Pancreas (tissue), 10 donors: ENCODE measurements at regions not wholly inside any gene's neighbourhood (a gene's known extent, or its start where the extent isn't known, plus 50 kb on each side); places are given as distances from the start of the nearest gene placed in this dataset.

Experiments
- ATAC-seq, 4 donors: fragments of 200-7000 bp; cut with Tn5 transposase; one replicate each; pipeline versions ENCODE4 v1.8.0 to v1.9.1; 2020; ENCODE audit warnings: mild to moderate bottlenecking in 4 of 4, moderate library complexity in 4 of 4
- DNase-seq, 6 donors: peaks; one replicate each; pipeline ENCODE4 v3.0.0-alpha.2; 2020
- FAIRE-seq: peaks from 2 replicates; lab custom pipeline; 2012; peaks lifted over from hg19 to GRCh38; lab: Jason Lieb, UNC
- H3K27ac ChIP-seq, 4 donors: fragments of 200-600 bp; sonication (generic); 1 replicate in 3 of 4; 2 replicates in 1 of 4; pipeline versions ENCODE4 v1.5.0 to v1.8.0; 2020
- H3K27me3 ChIP-seq, 4 donors: fragments of 200-600 bp; one replicate each; pipeline ENCODE4 v1.8.0; 2021
- H3K36me3 ChIP-seq, 3 donors: fragments of 200-600 bp; sonication (generic) in 1 of 3; one replicate each; pipeline versions ENCODE4 v1.5.0 to v1.8.0; 2020 to 2021
- H3K4me1 ChIP-seq, 3 donors: fragments of 200-600 bp; one replicate each; pipeline ENCODE4 v1.8.0; 2021
- H3K4me3 ChIP-seq, 4 donors: fragments of 200-600 bp; sonication (generic) in 2 of 4; one replicate each; pipeline versions ENCODE4 v1.5.0 to v1.8.0; 2020 to 2021
- H3K9me3 ChIP-seq, 4 donors: fragments of 200-600 bp; one replicate each; pipeline ENCODE4 v1.8.0; 2021
- CTCF ChIP-seq, 4 donors: fragments of 200-600 bp; sonication (generic) in 3 of 4; IDR thresholded peaks; one replicate each; pipeline versions ENCODE4 v1.5.0 to v1.8.0; 2021; ENCODE audit warnings: antibody characterized with exemption in 4 of 4
- WGBS, 2 donors: extraction: QIAGEN DNeasy Blood & Tissue Kit; methylation state at CpG; one replicate each; pipeline ENCODE4 v1.1.7; 2013; 5-methylcytosine and 5-hydroxymethylcytosine counted together
- intact Hi-C, 3 donors: fragments of 100-400 bp; cut with DNase I; formaldehyde crosslinking; loops; one replicate each; pipeline versions ENCODE4 v1.11.1 to v1.14.2; 2022
- donor health status: healthy with polysubstance abuse.
- donor health status: DM: no; HTN: no; CAD: no; lungs with moderate emphysema.
- donor health status: DM: no; HTN: no; CAD: no.
- donor health status: control.
- donor health status: control.
- donor health status: Bipolar disorder and iron deficiency.
- donor health status: DM: yes; HTN: yes; CAD: no.
- donor health status: DM: no; HTN: no; CAD: no.
- donor health status: DM: no; HTN: no; CAD: no.
- donor health status: DM: yes; HTN: yes; CAD: no.

- DNase-seq (no peak), FAIRE-seq (no peak), ATAC-seq (no peak)
- Histone ChIP-seq H3K4me3 (no peak overlapping the region), H3K36me3 (no peaks in the 10 kb centered on the region), H3K4me1 (no peaks in the 10 kb centered on the region), H3K27me3 (no peaks in the 10 kb centered on the region), H3K9me3 (no peaks in the 10 kb centered on the region), H3K27ac (no peak overlapping the region)
- TF ChIP-seq CTCF (IDR thresholded peaks at IDR 0.05) = no peak
- WGBS, 2 donors = 69 to 93% methylated on average over 2 of the region's 2 CpGs
- intact Hi-C loops = no loop called here
These were observed 328.8 kb upstream of the SLITRK1 start for GRCh38 chr13:84211048-84211447.

- DNase-seq (no peak), ATAC-seq (no peak), FAIRE-seq (no peak)
- H3K4me1 ChIP-seq = no peaks in the 10 kb centered on the region
- WGBS, 2 donors = 55 to 61% methylated on average over 7 of the region's 7 CpGs
- no peaks in the 10 kb centered on the region for H3K9me3 ChIP-seq
- no peak overlapping the region for H3K4me3 ChIP-seq
- H3K36me3 ChIP-seq = no peaks in the 10 kb centered on the region
- intact Hi-C loops = no loop called here
- H3K27me3 ChIP-seq = no peaks in the 10 kb centered on the region
- H3K27ac ChIP-seq = no peak overlapping the region
- no peak for TF ChIP-seq CTCF (IDR thresholded peaks at IDR 0.05)
These were observed 326.1 kb upstream of the SLITRK1 start for GRCh38 chr13:84208246-84208910.

- H3K27me3 ChIP-seq = no peaks in the 10 kb centered on the region
- no peaks in the 10 kb centered on the region for H3K36me3 ChIP-seq
- ATAC-seq (no peak), FAIRE-seq (no peak), DNase-seq (no peak)
- no peak overlapping the region for H3K4me3 ChIP-seq
- TF ChIP-seq CTCF (IDR thresholded peaks at IDR 0.05) = no peak
- no peaks in the 10 kb centered on the region for H3K4me1 ChIP-seq
- H3K27ac ChIP-seq = no peak overlapping the region
- H3K9me3 ChIP-seq = no peaks in the 10 kb centered on the region
- WGBS, 2 donors = 81 to 87% methylated on average over 2 of the region's 2 CpGs
- intact Hi-C loops = no loop called here
These were observed 325.2 kb upstream of the SLITRK1 start for GRCh38 chr13:84207509-84207908.

- FAIRE-seq = no peak
- Histone ChIP-seq H3K27ac (no peak overlapping the region), H3K36me3 (no peaks in the 10 kb centered on the region), H3K9me3 (no peaks in the 10 kb centered on the region), H3K27me3 (no peaks in the 10 kb centered on the region), H3K4me3 (no peak overlapping the region), H3K4me1 (no peaks in the 10 kb centered on the region)
- intact Hi-C loops = no loop called here
- WGBS, 2 donors = 58 to 63% methylated on average over 4 of the region's 4 CpGs
- no peak for ATAC-seq
- TF ChIP-seq CTCF (IDR thresholded peaks at IDR 0.05) = no peak
- DNase-seq = no peak
These were observed 318.7 kb upstream of the SLITRK1 start for GRCh38 chr13:84200971-84201370.

- Histone ChIP-seq H3K27me3 (no peaks in the 10 kb centered on the region), H3K9me3 (no peaks in the 10 kb centered on the region), H3K4me3 (no peak overlapping the region), H3K36me3 (no peaks in the 10 kb centered on the region), H3K4me1 (no peaks in the 10 kb centered on the region), H3K27ac (no peak overlapping the region)
- no peak for TF ChIP-seq CTCF (IDR thresholded peaks at IDR 0.05)
- DNase-seq (no peak), FAIRE-seq (no peak), ATAC-seq (no peak)
- WGBS, 2 donors = 89 to 97% methylated on average over 3 of the region's 3 CpGs
- intact Hi-C loops = no loop called here
These were observed 309.9 kb upstream of the SLITRK1 start for GRCh38 chr13:84192125-84192524.
